ENCODE measurements at regions not wholly inside any gene's neighbourhood (a gene's known extent, or its start where the extent isn't known, plus 50 kb on each side); places are given as distances from the start of the nearest gene placed in this dataset.

DNA sequence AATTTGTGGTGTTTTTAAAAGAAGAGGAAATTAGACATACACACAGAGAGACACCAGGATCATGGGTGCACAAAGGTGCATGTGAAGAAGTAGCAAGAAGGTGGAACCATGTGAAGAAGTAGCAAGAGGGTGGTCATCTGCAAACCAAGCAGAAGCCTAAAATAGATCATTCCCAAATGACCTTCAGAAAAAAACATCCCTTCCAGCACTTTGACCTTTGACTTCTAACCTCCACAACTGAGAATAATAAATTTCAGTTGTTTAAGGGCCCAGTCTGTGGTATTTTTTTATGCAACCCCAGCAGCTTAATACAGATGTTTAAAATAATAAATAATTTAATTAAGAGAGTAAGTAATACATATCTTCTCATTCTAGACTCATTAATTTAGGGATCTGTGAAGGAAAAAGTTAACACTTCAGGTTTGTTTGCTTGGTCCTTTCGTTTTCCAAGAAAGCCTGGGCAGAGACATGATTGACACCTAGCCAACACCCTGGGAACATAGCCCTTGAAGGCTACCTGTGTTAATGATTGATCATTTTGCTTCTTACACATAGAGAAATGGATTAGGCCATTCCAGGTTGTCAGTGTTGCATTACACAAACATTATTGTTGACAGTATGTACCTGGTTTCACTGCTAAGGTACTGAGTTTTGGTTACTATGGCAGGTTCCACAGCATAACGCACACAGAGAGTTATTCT, 1331.2 kb upstream of the GBE1 start:
- ATAC-seq: no peak
- DNase-seq: no peak

- ATAC-seq (no peak), DNase-seq (no peak)
These were observed 1314.6 kb upstream of the GBE1 start for GRCh38 chr3:83076041-83076440.

GRCh38 chr3:83074485-83074884, 1313.0 kb upstream of the GBE1 start:
- ATAC-seq (no peak), DNase-seq (no peak)

GRCh38 chr3:83065851-83066460, 1304.5 kb upstream of the GBE1 start:
- ATAC-seq (no peak), DNase-seq (no peak)

DNA sequence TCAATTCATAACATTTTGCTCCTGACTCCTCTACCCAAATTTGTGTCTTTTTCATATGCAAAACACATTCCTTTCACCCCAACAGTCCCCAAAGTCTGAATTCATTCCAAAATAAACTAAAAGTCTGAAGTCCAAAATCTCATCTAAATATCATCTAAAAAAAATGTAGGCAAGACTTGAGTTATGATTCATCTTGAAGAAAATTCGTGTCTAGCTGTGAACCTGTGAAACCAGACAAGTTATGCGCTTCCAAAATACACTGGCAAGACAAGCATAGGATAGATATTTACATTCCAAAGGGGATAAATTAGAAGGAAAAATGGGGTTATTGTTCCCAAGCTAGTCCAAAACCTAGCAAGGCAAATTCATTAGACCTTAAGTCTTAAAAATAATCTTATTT, 1302.0 kb upstream of the GBE1 start:
- DNase-seq (no peak), ATAC-seq (no peak)

DNA sequence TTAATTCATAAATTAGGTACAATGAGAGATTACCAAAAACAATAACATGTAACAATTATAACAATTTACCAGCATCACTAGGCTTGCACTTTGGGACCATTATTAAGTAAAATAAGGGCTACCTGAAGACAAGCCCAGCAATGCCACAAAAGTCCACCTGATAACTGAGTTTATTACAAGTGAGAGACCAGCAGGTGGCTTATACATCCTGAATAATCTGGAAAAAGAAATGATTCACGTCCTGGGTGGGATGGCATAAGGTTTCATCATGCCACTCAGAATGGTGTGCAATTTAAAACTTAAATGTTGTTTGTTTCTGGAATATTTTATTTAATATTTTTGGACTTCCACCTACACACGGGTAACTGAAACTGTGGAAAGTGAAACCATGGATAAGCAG, 1287.1 kb upstream of the GBE1 start:
- DNase-seq (no peak), ATAC-seq (no peak)

- DNase-seq: no peak
These were observed 1278.0 kb upstream of the GBE1 start for GRCh38 chr3:83039422-83039821.

GRCh38 chr3:83035704-83036010, 1274.2 kb upstream of the GBE1 start:
- no peak for DNase-seq
- no peak for ATAC-seq

More at GRCh38 chr3:83039422-83039821, 1278.0 kb upstream of the GBE1 start:
- no peak for ATAC-seq

- no peak for ATAC-seq
- no peak for DNase-seq
These were observed 1273.6 kb upstream of the GBE1 start for GRCh38 chr3:83034806-83035703.

DNA sequence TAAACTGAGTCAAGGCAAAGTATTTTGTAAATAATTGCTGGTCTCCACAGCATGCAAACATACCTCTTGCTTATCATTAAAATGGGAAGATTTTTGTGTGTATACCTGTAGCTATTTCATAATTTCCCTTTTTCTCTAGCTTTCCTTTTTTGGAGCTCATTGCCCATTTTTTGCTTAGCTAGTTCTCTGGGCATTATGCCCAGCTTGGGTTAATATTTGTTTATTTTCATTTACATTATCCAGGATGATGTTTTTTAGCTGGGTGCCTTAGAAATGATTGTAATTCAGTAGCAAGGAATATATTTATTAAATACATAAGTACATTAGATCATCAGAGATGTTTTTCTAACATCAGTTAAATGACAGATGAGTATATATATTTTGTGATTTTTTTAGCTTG, 1271.7 kb upstream of the GBE1 start:
- no peak for DNase-seq

GRCh38 chr3:83023086-83023485, 1261.6 kb upstream of the GBE1 start:
- no peak for ATAC-seq
- DNase-seq: no peak

More for the DNA sequence above, 1271.7 kb upstream of the GBE1 start:
- ATAC-seq: no peak

DNA sequence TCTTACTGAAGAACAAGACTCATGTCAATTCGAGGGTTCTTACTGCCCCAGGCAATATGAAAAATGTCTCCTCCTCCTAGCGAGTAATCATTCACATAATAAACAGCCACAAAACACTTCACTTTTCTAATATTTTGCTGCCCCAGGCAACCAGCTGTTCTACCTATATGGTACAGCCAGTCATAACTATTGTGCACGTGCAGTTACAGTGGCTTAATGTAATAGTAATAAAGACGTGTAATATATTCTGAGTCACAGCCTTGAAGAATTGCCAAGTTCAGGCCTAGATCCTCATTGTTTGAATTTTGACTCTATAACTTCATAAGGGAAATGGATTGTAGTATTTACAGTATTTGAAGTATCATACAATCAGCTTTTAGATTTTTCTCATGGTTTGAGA, 1250.0 kb upstream of the GBE1 start:
- DNase-seq (no peak), ATAC-seq (no peak)

DNA sequence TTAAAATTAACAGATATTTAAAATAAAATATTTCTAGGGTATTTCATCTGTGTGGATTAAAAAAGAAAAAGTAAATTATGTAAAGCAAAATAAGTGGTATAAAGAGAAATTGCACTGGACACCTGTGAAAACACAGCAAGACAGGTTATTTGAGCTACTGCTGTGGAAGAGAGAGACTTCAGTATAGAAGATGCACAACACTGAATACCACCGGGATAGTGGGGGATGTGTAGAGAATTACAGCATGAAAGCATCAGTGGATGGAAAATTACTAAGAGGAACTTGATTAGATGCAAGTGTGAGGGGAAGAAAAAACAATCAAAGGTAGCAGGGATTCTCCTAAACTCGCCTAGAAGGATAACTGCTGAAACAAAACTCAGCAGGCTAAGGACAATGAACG, 1242.5 kb upstream of the GBE1 start:
- no peak for ATAC-seq
- DNase-seq: no peak

- no peak for ATAC-seq
These were observed 1241.5 kb upstream of the GBE1 start for GRCh38 chr3:83002869-83003445.

GRCh38 chr3:82999777-83000176, 1238.3 kb upstream of the GBE1 start:
- ATAC-seq: no peak
- DNase-seq: no peak

More at GRCh38 chr3:83002869-83003445, 1241.5 kb upstream of the GBE1 start:
- DNase-seq: no peak

DNA sequence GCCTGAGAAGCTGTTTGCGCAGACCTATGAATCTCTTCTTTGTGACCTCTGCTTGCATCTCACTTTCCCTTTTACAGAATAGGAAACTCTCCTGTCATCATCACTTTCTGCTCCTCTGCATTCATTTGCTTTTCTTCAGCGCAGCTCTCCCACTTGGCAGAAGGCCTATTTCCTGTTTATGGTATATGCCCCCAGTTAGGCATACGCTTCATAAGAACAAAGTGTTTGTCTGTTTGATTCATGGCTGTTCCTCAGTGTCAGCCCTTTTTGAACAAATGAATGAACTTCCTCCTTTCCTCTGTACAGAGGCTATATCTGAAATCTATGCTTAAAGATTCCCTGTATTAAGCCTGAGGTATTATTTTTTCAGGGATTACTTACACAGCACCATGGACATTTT, 1216.9 kb upstream of the GBE1 start:
- ATAC-seq (no peak), DNase-seq (no peak)

DNA sequence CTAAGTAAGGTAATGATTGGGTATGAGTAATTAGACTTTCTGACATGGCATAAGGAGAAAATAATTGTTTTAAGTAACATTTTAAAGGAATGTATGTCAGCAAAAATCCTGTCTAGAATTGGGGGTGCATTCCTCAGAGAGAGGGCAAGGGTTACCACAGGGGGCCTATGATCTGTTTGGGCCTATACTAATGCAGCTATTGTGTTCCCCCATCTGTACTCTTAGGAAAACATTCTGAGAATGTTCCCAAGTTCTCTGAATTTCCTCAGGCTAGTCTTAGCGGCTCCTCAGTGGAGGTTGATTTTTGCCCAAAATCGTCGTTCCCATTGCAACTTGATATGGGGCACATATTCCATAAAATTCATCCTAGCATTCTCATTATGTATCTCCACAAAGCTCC, 1216.4 kb upstream of the GBE1 start:
- ATAC-seq: no peak
- DNase-seq: no peak

DNA sequence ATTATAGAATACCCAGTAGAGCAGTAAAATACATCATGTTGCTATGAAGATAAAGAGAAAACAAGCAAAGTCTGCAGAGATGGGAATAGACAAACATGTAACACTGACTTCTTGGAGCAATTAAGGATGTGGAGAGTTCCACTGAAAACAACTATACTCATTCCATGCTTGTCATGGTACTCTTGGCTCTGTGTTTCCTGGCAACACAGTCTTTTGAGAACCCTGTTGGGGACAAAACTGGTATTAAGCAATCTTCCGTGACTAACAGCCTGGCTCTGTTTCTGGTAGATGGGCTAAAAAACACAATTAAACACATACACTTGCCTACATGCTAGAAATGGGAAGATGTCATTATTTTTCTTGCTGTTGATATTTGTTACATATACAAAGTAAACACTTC, 1212.3 kb upstream of the GBE1 start:
- no peak for DNase-seq

DNA sequence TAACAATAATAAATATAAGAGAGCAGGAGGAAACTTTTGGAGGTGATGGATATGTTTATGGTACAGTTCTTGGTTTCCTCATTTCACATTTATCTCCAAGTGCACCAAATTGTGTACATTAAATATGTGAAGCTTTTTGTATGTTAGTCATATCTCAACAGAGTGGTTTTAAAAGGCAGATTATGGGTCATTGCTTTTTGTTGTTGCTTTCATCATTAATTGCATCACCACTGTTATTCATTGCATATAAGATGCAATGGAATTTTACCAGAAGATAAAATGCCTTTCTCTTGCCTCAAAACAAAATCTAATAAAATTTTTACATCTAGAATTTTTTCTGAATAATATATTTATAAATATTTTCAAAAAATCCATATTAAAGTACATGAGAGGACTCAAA, 1198.9 kb upstream of the GBE1 start:
- no peak for DNase-seq
- ATAC-seq: no peak

More for the DNA sequence above, 1212.3 kb upstream of the GBE1 start:
- no peak for ATAC-seq

DNA sequence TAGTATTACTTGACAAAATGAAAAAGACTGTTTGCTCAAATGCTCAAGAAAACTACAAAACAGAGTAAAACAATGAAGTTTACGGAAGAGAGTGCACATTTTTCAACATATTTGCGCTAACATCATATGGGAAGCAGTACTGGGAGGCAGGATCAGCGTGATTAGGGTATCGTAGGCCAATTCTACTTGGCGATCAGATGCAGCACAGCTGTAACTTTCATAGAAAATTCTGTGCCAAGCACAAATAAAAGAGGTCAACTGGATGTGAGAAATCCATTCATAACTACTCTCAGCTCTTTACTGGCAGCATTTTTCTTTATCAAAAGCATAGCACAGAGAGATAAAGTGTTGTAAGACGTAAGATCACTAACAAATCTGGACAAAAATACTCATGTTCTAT, 1196.3 kb upstream of the GBE1 start:
- DNase-seq: no peak

DNA sequence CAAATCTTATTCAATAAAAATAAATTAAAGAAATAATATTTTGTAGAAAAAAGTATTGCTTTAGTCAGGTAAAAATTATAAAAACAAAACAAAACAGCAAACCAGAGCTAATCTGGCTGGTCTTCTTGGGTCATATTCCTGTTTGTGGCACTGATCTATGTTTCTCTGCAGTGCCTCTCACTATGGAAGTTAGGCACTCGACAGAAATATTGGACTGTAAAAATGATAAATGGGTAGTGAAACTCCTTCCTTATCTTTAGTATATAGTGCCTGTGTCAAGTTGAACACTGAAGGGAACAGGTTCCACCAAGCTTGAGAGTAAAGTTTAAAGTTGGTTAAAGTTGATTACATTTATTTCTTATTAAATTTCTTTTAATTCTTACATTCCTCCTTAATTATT, 1195.6 kb upstream of the GBE1 start:
- DNase-seq (no peak), ATAC-seq (no peak)

More for the DNA sequence above, 1196.3 kb upstream of the GBE1 start:
- no peak for ATAC-seq

GRCh38 chr3:82954486-82954885, 1193.0 kb upstream of the GBE1 start:
- ATAC-seq (no peak), DNase-seq (no peak)

DNA sequence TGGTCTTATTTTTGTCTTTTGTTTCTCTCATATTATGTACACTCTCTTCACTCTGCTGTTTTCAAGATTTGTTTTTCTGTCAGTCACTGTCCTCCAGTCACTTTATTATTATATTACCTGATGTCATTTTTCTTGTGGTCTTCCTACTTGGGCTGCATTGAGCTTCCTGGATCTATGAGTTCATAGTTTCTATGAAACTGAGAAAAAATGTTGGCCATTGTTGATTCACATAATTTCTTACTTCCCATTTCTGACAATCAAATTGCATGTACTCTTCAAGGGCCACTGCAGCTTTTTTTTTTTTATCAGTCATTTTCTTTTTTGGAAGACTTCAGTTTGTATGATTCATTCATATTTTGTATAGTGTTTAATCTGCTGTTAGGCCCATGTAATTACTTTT, 1180.6 kb upstream of the GBE1 start:
- ATAC-seq (no peak), DNase-seq (no peak)

All from stimulated activated naive CD8-positive, alpha-beta T cell treated with anti-CD3 and anti-CD28 coated beads, Interleukin-15, Interleukin-2, amounts not matched to agents 100 U/mL and 50 U/mL, for 24 hours (primary cell).